Chondrocyte (in vitro differentiated cells): ENCODE measurements at regions not wholly inside any gene's neighbourhood (a gene's known extent, or its start where the extent isn't known, plus 50 kb on each side); places are given as distances from the start of the nearest gene placed in this dataset.

Source experiments
- DNase-seq: peaks from one replicate; pipeline ENCODE4 v3.0.0; 2021; ENCODE audit warnings: mixed read lengths, low spot score
- H3K27ac Mint-ChIP-seq: one replicate; pipeline ENCODE4 v1.8.0; 2021; ENCODE audit warnings: mild to moderate bottlenecking, moderate library complexity, mixed read lengths; ENCODE audit not compliant: unreplicated experiment
- H3K27me3 Mint-ChIP-seq: 2 replicates; pipeline ENCODE4 v1.8.0; 2021; ENCODE audit warnings: low read depth, mixed read lengths
- H3K36me3 Mint-ChIP-seq: 2 replicates; pipeline ENCODE4 v1.8.0; 2021; ENCODE audit warnings: low read depth, mixed read lengths
- H3K4me1 Mint-ChIP-seq: 2 replicates; pipeline ENCODE4 v1.8.0; 2021; ENCODE audit warnings: low read depth, mild to moderate bottlenecking, mixed read lengths
- H3K4me3 Mint-ChIP-seq: one replicate; pipeline ENCODE4 v1.8.0; 2021; ENCODE audit warnings: mild to moderate bottlenecking, moderate library complexity, mixed read lengths; ENCODE audit not compliant: unreplicated experiment
- H3K9me3 Mint-ChIP-seq: 2 replicates; pipeline ENCODE4 v1.8.0; 2021; ENCODE audit warnings: low read depth, mixed read lengths
- CTCF ChIP-seq: fragments of 200-600 bp; sonication (generic); IDR thresholded peaks from 2 replicates; pipeline ENCODE4 v1.5.0; 2021; ENCODE audit warnings: antibody characterized with exemption, mild to moderate bottlenecking, moderate library complexity

DNA sequence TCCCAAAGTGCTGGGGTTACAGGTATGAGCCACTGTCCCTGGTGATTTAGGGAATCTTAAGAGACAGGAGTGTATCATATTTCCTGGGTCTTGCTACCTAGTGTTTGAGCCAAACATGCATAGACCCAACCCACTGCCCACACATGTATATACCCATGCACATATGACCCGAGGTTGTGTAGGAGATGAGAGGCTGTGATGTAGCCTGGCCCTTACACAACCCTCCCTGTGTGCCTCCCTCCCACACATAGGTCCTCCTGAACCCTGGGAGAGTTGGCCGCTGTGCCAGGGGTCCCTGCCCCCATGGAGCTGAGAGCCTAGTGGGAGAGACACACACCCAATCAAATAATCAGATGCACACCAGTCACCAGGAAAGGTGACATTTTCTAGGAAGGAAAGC lies 365.9 kb downstream of the ZNF536 start:
- Mint-ChIP-seq H3K4me3 (no peak overlapping the region), H3K27ac (no peak overlapping the region), H3K9me3 (no peaks in the 10 kb centered on the region), H3K27me3 (peaks cover 11% of the 10 kb centered on the region), H3K36me3 (no peaks in the 10 kb centered on the region), H3K4me1 (no peaks in the 10 kb centered on the region)
- no peak for DNase-seq
- TF ChIP-seq CTCF = no peak

- H3K9me3 Mint-ChIP-seq = no peaks in the 10 kb centered on the region
- DNase-seq = no peak
- H3K27me3 Mint-ChIP-seq = peaks cover 8% of the 10 kb centered on the region
- TF ChIP-seq CTCF = no peak
- no peaks in the 10 kb centered on the region for H3K36me3 Mint-ChIP-seq
- no peak overlapping the region for H3K27ac Mint-ChIP-seq
- H3K4me3 Mint-ChIP-seq = no peak overlapping the region
- H3K4me1 Mint-ChIP-seq = no peaks in the 10 kb centered on the region
Observed at GRCh38 chr19:30734669-30735068, 362.5 kb downstream of the ZNF536 start.

GRCh38 chr19:30733826-30734550 lies 361.8 kb downstream of the ZNF536 start:
- H3K4me3 Mint-ChIP-seq = no peak overlapping the region
- no peak overlapping the region for H3K27ac Mint-ChIP-seq
- H3K36me3 Mint-ChIP-seq = no peaks in the 10 kb centered on the region
- H3K4me1 Mint-ChIP-seq = no peaks in the 10 kb centered on the region
- H3K9me3 Mint-ChIP-seq = no peaks in the 10 kb centered on the region
- peaks cover 8% of the 10 kb centered on the region for H3K27me3 Mint-ChIP-seq
- no peak for DNase-seq
- peak; percentile 31 for TF ChIP-seq CTCF

DNA sequence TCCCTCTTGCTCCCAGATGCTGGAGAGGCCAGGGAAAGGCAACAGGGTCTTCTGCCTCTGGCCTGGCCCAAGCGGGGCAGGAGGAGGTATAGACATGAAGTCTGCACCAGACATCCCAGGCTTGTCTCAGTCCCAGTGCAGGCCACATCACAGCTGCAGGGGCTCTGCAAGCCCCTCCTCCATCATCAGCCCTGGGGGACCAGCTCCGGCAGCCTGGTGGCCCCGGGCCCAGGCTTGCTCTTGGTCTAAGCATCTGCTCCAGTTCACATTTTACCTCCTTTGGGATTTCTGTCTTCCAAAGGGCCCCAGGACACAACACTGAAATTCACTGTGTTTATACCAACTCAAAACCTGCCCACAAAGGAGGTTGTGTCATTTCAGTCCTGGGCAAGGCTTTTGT lies 359.4 kb downstream of the ZNF536 start:
- Mint-ChIP-seq H3K36me3 (no peaks in the 10 kb centered on the region), H3K4me1 (no peaks in the 10 kb centered on the region), H3K9me3 (no peaks in the 10 kb centered on the region), H3K4me3 (no peak overlapping the region), H3K27me3 (peaks cover 7% of the 10 kb centered on the region), H3K27ac (no peak overlapping the region)
- no peak for TF ChIP-seq CTCF
- no peak for DNase-seq

DNA sequence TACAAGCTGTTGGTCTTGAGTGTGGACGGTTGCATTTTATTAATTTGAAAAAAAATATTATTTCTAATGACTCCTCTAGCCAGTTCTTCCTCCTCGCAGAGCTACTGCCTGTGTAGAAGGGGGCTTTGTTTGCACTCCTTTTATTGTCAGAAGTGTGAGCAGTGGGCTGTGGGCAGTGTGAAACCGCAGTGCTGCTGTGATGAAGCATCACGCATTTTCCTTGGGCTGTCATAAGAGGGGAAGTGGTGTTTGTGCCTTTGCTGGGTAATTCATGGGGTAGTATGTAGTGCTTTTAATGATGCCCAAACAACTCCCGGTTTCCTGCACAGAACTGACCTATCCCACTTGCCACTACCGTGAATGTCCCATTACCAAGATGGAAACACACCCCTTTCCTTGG lies 357.3 kb downstream of the ZNF536 start:
- no peak for TF ChIP-seq CTCF
- H3K4me1 Mint-ChIP-seq = no peaks in the 10 kb centered on the region
- H3K4me3 Mint-ChIP-seq = no peak overlapping the region
- no peaks in the 10 kb centered on the region for H3K36me3 Mint-ChIP-seq
- H3K27me3 Mint-ChIP-seq = peaks cover 4% of the 10 kb centered on the region
- no peak for DNase-seq
- no peaks in the 10 kb centered on the region for H3K9me3 Mint-ChIP-seq
- H3K27ac Mint-ChIP-seq = no peak overlapping the region
